CD14-positive monocyte (primary cell): ENCODE measurements at regions not wholly inside any gene's neighbourhood (a gene's known extent, or its start where the extent isn't known, plus 50 kb on each side); places are given as distances from the start of the nearest gene placed in this dataset.

Source experiments
- DNase-seq, 3 donors: peaks; one replicate each; pipeline ENCODE4 v3.0.0-alpha.2; 2011 to 2022
- H2AFZ ChIP-seq: 2 replicates; pipeline ENCODE4 v1.6.0; 2012; ENCODE audit warnings: mild to moderate bottlenecking, low read depth, low read length, inconsistent platforms; ENCODE audit not compliant: insufficient read depth, poor library complexity, severe bottlenecking
- H3K27ac ChIP-seq, 2 donors: 1 replicate in 1 of 2; 2 replicates in 1 of 2; pipeline ENCODE4 v1.5.1; 2012 to 2013; ENCODE audit warnings: low read length in 2 of 2, control low read depth in 1 of 2, inconsistent platforms in 1 of 2, low read depth in 1 of 2, mild to moderate bottlenecking in 1 of 2
- H3K27me3 ChIP-seq, 2 donors: one replicate each; pipeline versions ENCODE4 v1.6.0 to v1.6.1; 2011 to 2013; ENCODE audit warnings: low read length in 2 of 2; ENCODE audit not compliant: control insufficient read depth in 2 of 2, insufficient read depth in 2 of 2
- H3K36me3 ChIP-seq, 2 donors: replicated peaks in 1 of 2; 1 replicate in 1 of 2; 2 replicates in 1 of 2; pipeline versions ENCODE4 v1.5.1 to v1.6.1; 2012 to 2013; ENCODE audit warnings: low read length in 2 of 2, control low read depth in 1 of 2, inconsistent platforms in 1 of 2, mild to moderate bottlenecking in 1 of 2; ENCODE audit not compliant: insufficient read depth in 2 of 2, control insufficient read depth in 1 of 2
- H3K4me1 ChIP-seq, 2 donors: 1 replicate in 1 of 2; 2 replicates in 1 of 2; pipeline versions ENCODE4 v1.5.1 to v1.6.1; 2012 to 2013; ENCODE audit warnings: low read length in 2 of 2, control low read depth in 1 of 2, inconsistent platforms in 1 of 2, mild to moderate bottlenecking in 1 of 2, moderate library complexity in 1 of 2; ENCODE audit not compliant: insufficient read depth in 2 of 2, control insufficient read depth in 1 of 2
- H3K4me2 ChIP-seq: replicated peaks from 2 replicates; pipeline ENCODE3; 2012; ENCODE audit warnings: low read length, moderate library complexity, mild to moderate bottlenecking; ENCODE audit not compliant: poor library complexity, severe bottlenecking; ENCODE audit errors: extremely low read depth
- H3K4me3 ChIP-seq, 3 experiments: fragments of 200-600 bp in 1 of 3; sonication (generic) in 1 of 3; replicated peaks in 1 of 3; 1 replicate in 2 of 3; 2 replicates in 1 of 3; pipeline ENCODE4 v1.5.1; 2011 to 2013; ENCODE audit warnings: low read length in 3 of 3, mild to moderate bottlenecking in 3 of 3, control low read depth in 2 of 3, low read depth in 2 of 3, inconsistent platforms in 1 of 3, moderate library complexity in 1 of 3
- H3K79me2 ChIP-seq: 2 replicates; pipeline ENCODE4 v1.6.0; 2012; ENCODE audit warnings: mild to moderate bottlenecking, control low read depth, inconsistent platforms, low read length, moderate library complexity; ENCODE audit not compliant: insufficient read depth
- H3K9ac ChIP-seq: 2 replicates; pipeline ENCODE4 v1.6.0; 2017; ENCODE audit warnings: low read length, mild to moderate bottlenecking; ENCODE audit not compliant: insufficient read depth, poor library complexity, severe bottlenecking
- H3K9me3 ChIP-seq, 2 donors: replicated peaks in 1 of 2; 1 replicate in 1 of 2; 2 replicates in 1 of 2; pipeline versions ENCODE4 v1.5.1 to v1.6.1; 2012 to 2013; ENCODE audit warnings: low read length in 2 of 2, control low read depth in 1 of 2; ENCODE audit not compliant: control insufficient read depth in 1 of 2, insufficient read depth in 1 of 2
- H4K20me1 ChIP-seq: 2 replicates; pipeline ENCODE4 v1.6.0; 2012; ENCODE audit warnings: mild to moderate bottlenecking, low read length, control low read depth, moderate library complexity; ENCODE audit not compliant: insufficient read depth
- H3K27ac Mint-ChIP-seq, 7 donors: one replicate each; pipeline ENCODE4 v1.8.0; 2020; ENCODE audit warnings: mild to moderate bottlenecking in 7 of 7, mixed read lengths in 7 of 7, moderate library complexity in 6 of 7, inconsistent platforms in 2 of 7
- H3K27me3 Mint-ChIP-seq, 3 donors: one replicate each; pipeline ENCODE4 v1.8.0; 2021 to 2022; ENCODE audit warnings: low read depth in 3 of 3, mild to moderate bottlenecking in 3 of 3, mixed read lengths in 3 of 3, moderate library complexity in 3 of 3, inconsistent platforms in 1 of 3
- H3K36me3 Mint-ChIP-seq, 2 donors: one replicate each; pipeline ENCODE4 v1.8.0; 2020; ENCODE audit warnings: mixed read lengths in 2 of 2, inconsistent platforms in 1 of 2, mild to moderate bottlenecking in 1 of 2
- H3K4me1 Mint-ChIP-seq: one replicate; pipeline ENCODE4 v1.8.0; 2020; ENCODE audit warnings: mild to moderate bottlenecking, mixed read lengths
- H3K4me3 Mint-ChIP-seq, 2 donors: one replicate each; pipeline ENCODE4 v1.8.0; 2020; ENCODE audit warnings: mild to moderate bottlenecking in 2 of 2, mixed read lengths in 2 of 2, moderate library complexity in 1 of 2
- H3K9me3 Mint-ChIP-seq, 7 donors: one replicate each; pipeline ENCODE4 v1.8.0; 2020 to 2022; ENCODE audit warnings: mixed read lengths in 7 of 7, mild to moderate bottlenecking in 6 of 7, moderate library complexity in 6 of 7, inconsistent platforms in 2 of 7
- CTCF ChIP-seq: fragments of 200-600 bp; IDR thresholded peaks from one replicate; pipeline ENCODE4 v1.8.0; 2022; ENCODE audit warnings: antibody characterized with exemption, mild to moderate bottlenecking
- WGBS: methylation state at CpG from one replicate; pipeline ENCODE4 v1.1.5; 2013; ENCODE audit warnings: missing lambda C conversion rate; ENCODE audit not compliant: insufficient coverage; 5-methylcytosine and 5-hydroxymethylcytosine counted together
- intact Hi-C, 2 donors: fragments of 100-400 bp; cut with micrococcal nuclease; formaldehyde crosslinking; loops; one replicate each; pipeline versions ENCODE4 v1.15.0 to v1.15.1; 2023

DNA sequence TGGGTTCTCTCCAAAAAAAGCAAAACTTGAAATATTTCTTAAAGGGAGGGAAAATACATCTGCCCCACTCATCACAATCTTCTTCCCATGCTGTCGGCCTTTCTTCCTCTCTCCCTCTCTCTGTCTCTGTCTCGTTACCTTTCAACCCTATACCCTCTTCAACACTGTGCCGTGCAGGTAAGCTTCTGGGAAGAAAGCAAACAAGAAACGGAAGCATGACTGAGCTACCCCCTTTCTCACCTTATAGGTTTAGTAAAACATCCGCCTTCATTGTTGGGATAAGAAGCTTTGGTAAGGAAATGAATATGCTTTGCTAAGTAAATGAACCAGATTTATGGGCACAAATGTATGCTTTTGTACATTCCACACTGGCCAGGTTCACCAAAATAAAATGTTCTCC lies 63.0 kb downstream of the TMEM30B start:
- peaks cover 3 to 7% of the 10 kb centered on the region in 2 donors for H3K27me3 ChIP-seq
- no peaks in the 10 kb centered on the region for H3K79me2 ChIP-seq
- Mint-ChIP-seq H3K9me3 (no peaks in the 10 kb centered on the region), H3K4me3 (no peak overlapping the region), H3K4me1 (peaks cover 2% of the 10 kb centered on the region), H3K36me3 (no peaks in the 10 kb centered on the region), H3K27ac (no peak overlapping the region), H3K27me3 (peaks cover 11 to 27% (median 16%) of the 10 kb centered on the region in 3 donors)
- no peak overlapping the region for H3K4me2 ChIP-seq
- no peaks in the 10 kb centered on the region for H4K20me1 ChIP-seq
- no peaks in the 10 kb centered on the region for H3K9me3 ChIP-seq
- WGBS, result 83% methylated on average over 2 of the region's 5 CpGs
- no peak overlapping the region for H3K27ac ChIP-seq
- TF ChIP-seq CTCF, result no peak
- no peak for DNase-seq
- H3K36me3 ChIP-seq, result no peaks in the 10 kb centered on the region
- no peaks in the 10 kb centered on the region for H3K4me1 ChIP-seq
- H3K9ac ChIP-seq, result no peak overlapping the region
- intact Hi-C loops, result no loop called here
- H2AFZ ChIP-seq, result no peak overlapping the region
- no peak overlapping the region for H3K4me3 ChIP-seq

DNA sequence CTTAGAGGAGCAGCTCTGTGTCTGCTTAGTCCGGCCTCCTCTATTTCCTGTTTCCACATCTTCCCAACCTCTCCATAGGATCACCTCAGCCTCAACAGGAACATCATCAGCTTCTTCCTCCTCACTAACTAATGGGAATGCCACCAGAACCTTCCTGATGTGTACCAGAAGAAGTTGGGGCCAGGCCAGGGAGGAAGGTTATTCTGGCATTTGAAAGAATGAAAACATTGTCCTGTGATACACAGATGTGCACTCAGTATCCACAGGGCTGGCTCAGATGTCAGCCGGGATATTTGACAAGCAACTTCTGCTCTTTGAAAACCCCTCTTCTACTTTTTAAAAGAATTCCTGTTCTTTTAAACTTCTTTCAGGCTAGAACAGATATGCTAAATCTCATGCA lies 63.6 kb downstream of the TMEM30B start:
- Histone ChIP-seq H3K4me2 (no peak overlapping the region), H2AFZ (no peak overlapping the region), H3K27ac (no peak overlapping the region), H3K27me3 (peaks cover 2 to 11% of the 10 kb centered on the region in 2 donors), H3K79me2 (no peaks in the 10 kb centered on the region), H3K9me3 (no peaks in the 10 kb centered on the region), H3K4me3 (no peak overlapping the region), H3K4me1 (no peaks in the 10 kb centered on the region), H3K36me3 (no peaks in the 10 kb centered on the region), H4K20me1 (no peaks in the 10 kb centered on the region), H3K9ac (no peak overlapping the region)
- Mint-ChIP-seq H3K4me1 (peaks cover 2% of the 10 kb centered on the region), H3K27ac (no peak overlapping the region), H3K9me3 (no peaks in the 10 kb centered on the region), H3K4me3 (no peak overlapping the region), H3K36me3 (no peaks in the 10 kb centered on the region), H3K27me3 (peaks cover 11 to 26% (median 19%) of the 10 kb centered on the region in 3 donors)
- intact Hi-C loops, result no loop called here
- DNase-seq, result no peak
- 50% methylated on average over 1 of the region's 2 CpGs for WGBS
- no peak for TF ChIP-seq CTCF
